Activated CD4-positive, alpha-beta memory T cell treated with anti-CD3 and anti-CD28 coated beads for 36 hours (primary cell): ENCODE measurements at regions not wholly inside any gene's neighbourhood (a gene's known extent, or its start where the extent isn't known, plus 50 kb on each side); places are given as distances from the start of the nearest gene placed in this dataset.
"Not testable (repeated sequence)": the region's sequence is repeated elsewhere in the genome, so short reads cannot be mapped to it uniquely, and the experiment has no call there.

Experiments used
- CTCF ChIA-PET: fragments of 350-600 bp; sonication (Branson Sonifier 250); formaldehyde crosslinking; loops from one replicate; lab custom pipeline; 2021; ENCODE audit warnings: antibody characterized with exemption, inconsistent platforms; lab: Charles Lee
- POLR2A ChIA-PET: fragments of 350-600 bp; sonication (Branson Sonifier 250); formaldehyde crosslinking; loops from one replicate; lab custom pipeline; 2021; ENCODE audit warnings: antibody characterized with exemption; lab: Charles Lee
- DNase-seq: peaks from one replicate; pipeline ENCODE4 v3.0.0-alpha.2; 2020
- H3K27ac Mint-ChIP-seq: one replicate; pipeline ENCODE4 v1.8.0; 2021; ENCODE audit warnings: mixed read lengths
- H3K27me3 Mint-ChIP-seq: one replicate; pipeline ENCODE4 v1.8.0; 2021; ENCODE audit warnings: mixed read lengths
- H3K36me3 Mint-ChIP-seq: one replicate; pipeline ENCODE4 v1.8.0; 2021; ENCODE audit warnings: mixed read lengths
- H3K4me1 Mint-ChIP-seq: one replicate; pipeline ENCODE4 v1.8.0; 2021; ENCODE audit warnings: low read depth, mixed read lengths
- H3K4me3 Mint-ChIP-seq: one replicate; pipeline ENCODE4 v1.8.0; 2021; ENCODE audit warnings: mild to moderate bottlenecking, mixed read lengths
- H3K9me3 Mint-ChIP-seq: one replicate; pipeline ENCODE4 v1.8.0; 2021; ENCODE audit warnings: mixed read lengths
- intact Hi-C: fragments of 100-400 bp; cut with micrococcal nuclease; formaldehyde crosslinking; loops from one replicate; pipeline ENCODE4 v1.15.1; 2023

- ChIA-PET CTCF (no interaction called here), POLR2A (no interaction called here)
- H3K27ac Mint-ChIP-seq, result no peak overlapping the region
- no peaks in the 10 kb centered on the region for H3K27me3 Mint-ChIP-seq
- no peaks in the 10 kb centered on the region for H3K4me1 Mint-ChIP-seq
- H3K9me3 Mint-ChIP-seq, result peaks cover 23% of the 10 kb centered on the region
- H3K36me3 Mint-ChIP-seq, result no peaks in the 10 kb centered on the region
- intact Hi-C loops, result no loop called here
- DNase-seq, result no peak
- H3K4me3 Mint-ChIP-seq, result no peak overlapping the region
These were observed 526.6 kb upstream of the ZNF717 start for GRCh38 chr3:76311941-76312340.

- H3K36me3 Mint-ChIP-seq, H3K27ac Mint-ChIP-seq, H3K27me3 Mint-ChIP-seq, POLR2A ChIA-PET, intact Hi-C loops, H3K4me1 Mint-ChIP-seq, DNase-seq, H3K4me3 Mint-ChIP-seq, CTCF ChIA-PET: not testable (repeated sequence)
- peaks cover 13% of the 10 kb centered on the region for H3K9me3 Mint-ChIP-seq
These were observed 530.6 kb upstream of the ZNF717 start for GRCh38 chr3:76315906-76316305.

- H3K27me3 Mint-ChIP-seq, result no peaks in the 10 kb centered on the region
- H3K9me3 Mint-ChIP-seq, result peaks cover 3% of the 10 kb centered on the region
- no peak for DNase-seq
- H3K4me3 Mint-ChIP-seq, result no peak overlapping the region
- H3K36me3 Mint-ChIP-seq, result no peaks in the 10 kb centered on the region
- intact Hi-C loops, result no loop called here
- ChIA-PET POLR2A (no interaction called here), CTCF (no interaction called here)
- no peaks in the 10 kb centered on the region for H3K4me1 Mint-ChIP-seq
- no peak overlapping the region for H3K27ac Mint-ChIP-seq
These were observed 536.3 kb upstream of the ZNF717 start for GRCh38 chr3:76321614-76322013.

GRCh38 chr3:76324101-76324500 lies 538.8 kb upstream of the ZNF717 start:
- H3K4me1 Mint-ChIP-seq, result no peaks in the 10 kb centered on the region
- ChIA-PET CTCF (no interaction called here), POLR2A (no interaction called here)
- H3K27me3 Mint-ChIP-seq, result no peaks in the 10 kb centered on the region
- H3K4me3 Mint-ChIP-seq, result no peak overlapping the region
- intact Hi-C loops, result no loop called here
- no peak overlapping the region for H3K27ac Mint-ChIP-seq
- DNase-seq, result no peak
- H3K36me3 Mint-ChIP-seq, result no peaks in the 10 kb centered on the region
- peaks cover 9% of the 10 kb centered on the region for H3K9me3 Mint-ChIP-seq

GRCh38 chr3:76345878-76346277 lies 560.5 kb upstream of the ZNF717 start:
- ChIA-PET POLR2A (interaction anchor here (0.5 kb wide), 1 partner anchor 9 kb away, joined by 3 read pairs; no protein-coding TSS in a partner anchor), CTCF (no interaction called here)
- H3K9me3 Mint-ChIP-seq, result peaks cover 14% of the 10 kb centered on the region
- no peaks in the 10 kb centered on the region for H3K36me3 Mint-ChIP-seq
- H3K27ac Mint-ChIP-seq, result no peak overlapping the region
- DNase-seq, result no peak
- H3K4me3 Mint-ChIP-seq, result no peak overlapping the region
- intact Hi-C loops, result no loop called here
- no peaks in the 10 kb centered on the region for H3K4me1 Mint-ChIP-seq
- no peaks in the 10 kb centered on the region for H3K27me3 Mint-ChIP-seq

GRCh38 chr3:76346690-76347089 lies 561.3 kb upstream of the ZNF717 start:
- ChIA-PET POLR2A (no interaction called here), CTCF (no interaction called here)

GRCh38 chr3:76349715-76350480 lies 564.5 kb upstream of the ZNF717 start:
- no peaks in the 10 kb centered on the region for H3K27me3 Mint-ChIP-seq
- ChIA-PET CTCF (no interaction called here), POLR2A (no interaction called here)
- no peaks in the 10 kb centered on the region for H3K4me1 Mint-ChIP-seq
- H3K27ac Mint-ChIP-seq, result no peak overlapping the region
- intact Hi-C loops, result no loop called here
- H3K4me3 Mint-ChIP-seq, result no peak overlapping the region
- H3K36me3 Mint-ChIP-seq, result no peaks in the 10 kb centered on the region
- peaks cover 21% of the 10 kb centered on the region for H3K9me3 Mint-ChIP-seq
- DNase-seq, result no peak

More at GRCh38 chr3:76346690-76347089, 561.3 kb upstream of the ZNF717 start:
- no peaks in the 10 kb centered on the region for H3K27me3 Mint-ChIP-seq
- DNase-seq, result no peak
- intact Hi-C loops, result no loop called here
- peaks cover 14% of the 10 kb centered on the region for H3K9me3 Mint-ChIP-seq
- H3K36me3 Mint-ChIP-seq, result no peaks in the 10 kb centered on the region
- H3K27ac Mint-ChIP-seq, result no peak overlapping the region
- H3K4me3 Mint-ChIP-seq, result no peak overlapping the region
- H3K4me1 Mint-ChIP-seq, result no peaks in the 10 kb centered on the region

- intact Hi-C loops, result no loop called here
- no peaks in the 10 kb centered on the region for H3K36me3 Mint-ChIP-seq
- DNase-seq, result no peak
- H3K9me3 Mint-ChIP-seq, result peaks cover 19% of the 10 kb centered on the region
- no peaks in the 10 kb centered on the region for H3K4me1 Mint-ChIP-seq
- ChIA-PET CTCF (no interaction called here), POLR2A (no interaction called here)
- H3K4me3 Mint-ChIP-seq, result no peak overlapping the region
- H3K27me3 Mint-ChIP-seq, result no peaks in the 10 kb centered on the region
- H3K27ac Mint-ChIP-seq, result no peak overlapping the region
These were observed 566.7 kb upstream of the ZNF717 start for GRCh38 chr3:76352051-76352450.

- no peaks in the 10 kb centered on the region for H3K4me1 Mint-ChIP-seq
- no peak for DNase-seq
- no peaks in the 10 kb centered on the region for H3K36me3 Mint-ChIP-seq
- H3K27ac Mint-ChIP-seq, result no peak overlapping the region
- H3K9me3 Mint-ChIP-seq, result peaks cover 19% of the 10 kb centered on the region
- CTCF ChIA-PET, result no interaction called here
- no peaks in the 10 kb centered on the region for H3K27me3 Mint-ChIP-seq
- intact Hi-C loops, result no loop called here
- no peak overlapping the region for H3K4me3 Mint-ChIP-seq
- POLR2A ChIA-PET, result no interaction called here
These were observed 567.3 kb upstream of the ZNF717 start for GRCh38 chr3:76352511-76353284.

GRCh38 chr3:76353683-76354082 lies 568.3 kb upstream of the ZNF717 start:
- H3K36me3 Mint-ChIP-seq, result no peaks in the 10 kb centered on the region
- H3K9me3 Mint-ChIP-seq, result peaks cover 15% of the 10 kb centered on the region
- no peak overlapping the region for H3K4me3 Mint-ChIP-seq
- H3K27ac Mint-ChIP-seq, result no peak overlapping the region
- CTCF ChIA-PET, result no interaction called here
- intact Hi-C loops, result no loop called here
- no peaks in the 10 kb centered on the region for H3K4me1 Mint-ChIP-seq
- no peak for DNase-seq
- POLR2A ChIA-PET, result no interaction called here
- H3K27me3 Mint-ChIP-seq, result no peaks in the 10 kb centered on the region

GRCh38 chr3:76361010-76361409 lies 575.7 kb upstream of the ZNF717 start:
- H3K9me3 Mint-ChIP-seq, result peaks cover 8% of the 10 kb centered on the region
- ChIA-PET CTCF (interaction anchor here (0.6 kb wide), 1 partner anchor 342 kb away, joined by 4 read pairs; no protein-coding TSS in a partner anchor), POLR2A (no interaction called here)
- no peak for DNase-seq
- H3K27me3 Mint-ChIP-seq, result no peaks in the 10 kb centered on the region
- H3K4me1 Mint-ChIP-seq, result no peaks in the 10 kb centered on the region
- intact Hi-C loops, result no loop called here
- H3K27ac Mint-ChIP-seq, result no peak overlapping the region
- no peak overlapping the region for H3K4me3 Mint-ChIP-seq
- no peaks in the 10 kb centered on the region for H3K36me3 Mint-ChIP-seq

- H3K36me3 Mint-ChIP-seq, result no peaks in the 10 kb centered on the region
- no peaks in the 10 kb centered on the region for H3K4me1 Mint-ChIP-seq
- ChIA-PET POLR2A (no interaction called here), CTCF (no interaction called here)
- peaks cover 8% of the 10 kb centered on the region for H3K9me3 Mint-ChIP-seq
- H3K4me3 Mint-ChIP-seq, result no peak overlapping the region
- intact Hi-C loops, result no loop called here
- DNase-seq, result no peak
- H3K27ac Mint-ChIP-seq, result no peak overlapping the region
- H3K27me3 Mint-ChIP-seq, result no peaks in the 10 kb centered on the region
These were observed 577.3 kb upstream of the ZNF717 start for GRCh38 chr3:76362643-76363042.
